HAP-1 (cell line): ENCODE measurements at regions not wholly inside any gene's neighbourhood (a gene's known extent, or its start where the extent isn't known, plus 50 kb on each side); places are given as distances from the start of the nearest gene placed in this dataset.

Experiments used
- DNase-seq, 2 experiments: peaks; one replicate each; pipeline ENCODE4 v3.0.0-alpha.2; 2016 to 2020; ENCODE audit warnings: low spot score in 2 of 2
- H3K27me3 ChIP-seq: fragments of 250-450 bp; sonication (Bioruptor Pico); 2 replicates; pipeline ENCODE4 v1.5.1; 2020; ENCODE audit warnings: low read depth, mild to moderate bottlenecking, moderate library complexity
- H3K36me3 ChIP-seq: fragments of 250-450 bp; sonication (Bioruptor Pico); replicated peaks from 2 replicates; pipeline ENCODE4 v1.5.1; 2020; ENCODE audit warnings: mild to moderate bottlenecking
- H3K4me1 ChIP-seq: fragments of 250-450 bp; sonication (Bioruptor Pico); 2 replicates; pipeline ENCODE4 v1.5.1; 2020; ENCODE audit warnings: mild to moderate bottlenecking
- H3K4me3 ChIP-seq: fragments of 250-450 bp; sonication (Bioruptor Pico); 2 replicates; pipeline ENCODE4 v1.5.1; 2020; ENCODE audit warnings: mild to moderate bottlenecking, moderate library complexity
- H3K9me3 ChIP-seq: fragments of 250-450 bp; sonication (Bioruptor Pico); 2 replicates; pipeline ENCODE4 v1.5.1; 2020; ENCODE audit warnings: mild to moderate bottlenecking, moderate library complexity
- in situ Hi-C: fragments of 300-500 bp; cut with MboI; formaldehyde crosslinking; loops from 3 replicates; pipeline ENCODE4 v1.14.3; 2020; ENCODE audit warnings: low sequenced_read_pairs, inconsistent platforms, mixed read lengths

- Histone ChIP-seq H3K9me3 (no peaks in the 10 kb centered on the region), H3K27me3 (no peaks in the 10 kb centered on the region), H3K4me3 (no peak overlapping the region), H3K4me1 (no peaks in the 10 kb centered on the region), H3K36me3 (no peaks in the 10 kb centered on the region)
- in situ Hi-C loops: no loop called here
- no peak for DNase-seq
These were observed 97.6 kb upstream of the ZNF804B start for GRCh38 chr7:88661921-88662320.

- in situ Hi-C loops: no loop called here
These were observed 111.7 kb upstream of the ZNF804B start for GRCh38 chr7:88647825-88648224.

GRCh38 chr7:88638583-88638982 lies 120.9 kb upstream of the ZNF804B start:
- DNase-seq: peak; percentile 48 to 80
- no peak overlapping the region for H3K4me3 ChIP-seq
- no peaks in the 10 kb centered on the region for H3K27me3 ChIP-seq
- peaks cover 24% of the 10 kb centered on the region for H3K4me1 ChIP-seq
- in situ Hi-C loops: no loop called here
- no peaks in the 10 kb centered on the region for H3K9me3 ChIP-seq
- H3K36me3 ChIP-seq: no peaks in the 10 kb centered on the region

More at GRCh38 chr7:88647825-88648224, 111.7 kb upstream of the ZNF804B start:
- Histone ChIP-seq H3K9me3 (no peaks in the 10 kb centered on the region), H3K36me3 (no peaks in the 10 kb centered on the region), H3K4me1 (peaks cover 3% of the 10 kb centered on the region; the same call in 1 of the 2 replicates), H3K27me3 (no peaks in the 10 kb centered on the region), H3K4me3 (no peak overlapping the region)
- DNase-seq: no peak

GRCh38 chr7:88637795-88638194 lies 121.7 kb upstream of the ZNF804B start:
- Histone ChIP-seq H3K9me3 (no peaks in the 10 kb centered on the region), H3K4me3 (no peak overlapping the region), H3K4me1 (peaks cover 24% of the 10 kb centered on the region), H3K27me3 (no peaks in the 10 kb centered on the region), H3K36me3 (no peaks in the 10 kb centered on the region)
- in situ Hi-C loops: no loop called here
- no peak for DNase-seq

GRCh38 chr7:88635149-88635548 lies 124.4 kb upstream of the ZNF804B start:
- peak; percentile 20 to 92 for DNase-seq
- Histone ChIP-seq H3K4me1 (peaks cover 24% of the 10 kb centered on the region), H3K36me3 (no peaks in the 10 kb centered on the region), H3K9me3 (no peaks in the 10 kb centered on the region), H3K4me3 (no peak overlapping the region), H3K27me3 (no peaks in the 10 kb centered on the region)
- in situ Hi-C loops: no loop called here

- Histone ChIP-seq H3K36me3 (no peaks in the 10 kb centered on the region), H3K4me1 (peaks cover 1% of the 10 kb centered on the region), H3K9me3 (no peaks in the 10 kb centered on the region), H3K27me3 (no peaks in the 10 kb centered on the region), H3K4me3 (no peak overlapping the region)
- in situ Hi-C loops: no loop called here
- no peak for DNase-seq
These were observed 129.9 kb upstream of the ZNF804B start for GRCh38 chr7:88629559-88629958.

- in situ Hi-C loops: no loop called here
- Histone ChIP-seq H3K4me1 (no peaks in the 10 kb centered on the region), H3K9me3 (no peaks in the 10 kb centered on the region), H3K27me3 (no peaks in the 10 kb centered on the region), H3K36me3 (no peaks in the 10 kb centered on the region), H3K4me3 (no peak overlapping the region)
- no peak for DNase-seq
These were observed 131.0 kb upstream of the ZNF804B start for GRCh38 chr7:88628363-88629085.

GRCh38 chr7:88617185-88617584 lies 142.3 kb upstream of the ZNF804B start:
- no peaks in the 10 kb centered on the region for H3K9me3 ChIP-seq
- in situ Hi-C loops: no loop called here

GRCh38 chr7:88615336-88615735 lies 144.2 kb upstream of the ZNF804B start:
- no peak for DNase-seq
- in situ Hi-C loops: no loop called here

More at GRCh38 chr7:88617185-88617584, 142.3 kb upstream of the ZNF804B start:
- H3K27me3 ChIP-seq: no peaks in the 10 kb centered on the region
- DNase-seq: no peak
- H3K36me3 ChIP-seq: no peaks in the 10 kb centered on the region
- no peaks in the 10 kb centered on the region for H3K4me1 ChIP-seq
- no peak overlapping the region for H3K4me3 ChIP-seq

GRCh38 chr7:88614736-88615135 lies 144.8 kb upstream of the ZNF804B start:
- no peaks in the 10 kb centered on the region for H3K27me3 ChIP-seq
- DNase-seq: no peak
- H3K4me1 ChIP-seq: no peaks in the 10 kb centered on the region
- no peaks in the 10 kb centered on the region for H3K36me3 ChIP-seq
- H3K9me3 ChIP-seq: no peaks in the 10 kb centered on the region
- in situ Hi-C loops: no loop called here
- no peak overlapping the region for H3K4me3 ChIP-seq

More at GRCh38 chr7:88615336-88615735, 144.2 kb upstream of the ZNF804B start:
- no peaks in the 10 kb centered on the region for H3K4me1 ChIP-seq
- H3K36me3 ChIP-seq: no peaks in the 10 kb centered on the region
- no peaks in the 10 kb centered on the region for H3K27me3 ChIP-seq
- no peak overlapping the region for H3K4me3 ChIP-seq
- no peaks in the 10 kb centered on the region for H3K9me3 ChIP-seq

GRCh38 chr7:88610942-88611341 lies 148.6 kb upstream of the ZNF804B start:
- Histone ChIP-seq H3K4me3 (no peak overlapping the region), H3K9me3 (no peaks in the 10 kb centered on the region), H3K36me3 (no peaks in the 10 kb centered on the region), H3K4me1 (no peaks in the 10 kb centered on the region), H3K27me3 (no peaks in the 10 kb centered on the region)
- in situ Hi-C loops: no loop called here
- no peak for DNase-seq

- H3K9me3 ChIP-seq: no peaks in the 10 kb centered on the region
- no peaks in the 10 kb centered on the region for H3K36me3 ChIP-seq
- peaks cover 14% of the 10 kb centered on the region for H3K4me1 ChIP-seq
- H3K4me3 ChIP-seq: no peak overlapping the region
- in situ Hi-C loops: no loop called here
- H3K27me3 ChIP-seq: no peaks in the 10 kb centered on the region
- no peak for DNase-seq
These were observed 158.8 kb upstream of the ZNF804B start for GRCh38 chr7:88600695-88601094.

GRCh38 chr7:88599528-88599927 lies 160.0 kb upstream of the ZNF804B start:
- Histone ChIP-seq H3K4me1 (peaks cover 14% of the 10 kb centered on the region), H3K9me3 (no peaks in the 10 kb centered on the region; the same call in 1 of the 2 replicates), H3K27me3 (no peaks in the 10 kb centered on the region), H3K36me3 (no peaks in the 10 kb centered on the region), H3K4me3 (no peak overlapping the region)
- in situ Hi-C loops: no loop called here
- DNase-seq: peak in 1 of 2 experiments; percentile 19

- Histone ChIP-seq H3K27me3 (no peaks in the 10 kb centered on the region), H3K36me3 (no peaks in the 10 kb centered on the region), H3K4me1 (peaks cover 14% of the 10 kb centered on the region), H3K4me3 (no peak overlapping the region), H3K9me3 (no peaks in the 10 kb centered on the region; the same call in 1 of the 2 replicates)
- in situ Hi-C loops: no loop called here
- DNase-seq: peak; percentile 79 to 97
These were observed 161.5 kb upstream of the ZNF804B start for GRCh38 chr7:88597941-88598425.
